ENCODE measurements at regions not wholly inside any gene's neighbourhood (a gene's known extent, or its start where the extent isn't known, plus 50 kb on each side); places are given as distances from the start of the nearest gene placed in this dataset.

DNA sequence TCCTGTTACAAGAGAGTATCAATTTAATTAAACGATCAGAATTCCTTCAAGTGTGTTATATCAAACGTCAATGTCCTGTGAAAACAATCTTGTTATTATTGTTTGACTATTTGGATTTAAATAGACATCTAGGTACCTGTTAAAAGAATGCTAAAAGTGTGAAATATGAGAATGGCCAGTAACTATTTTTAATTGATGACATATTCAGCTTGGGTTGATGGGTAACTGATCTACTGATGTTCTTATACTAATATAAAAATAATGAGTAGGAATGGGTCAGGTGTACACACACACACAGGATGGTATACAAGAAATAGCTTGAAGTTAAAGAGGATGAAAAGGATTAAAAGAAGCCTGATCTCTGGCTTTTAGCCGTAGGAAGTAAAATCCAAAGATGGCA lies 146.0 kb downstream of the SLC38A4 start:
- no peak overlapping the region for H3K4me3 ChIP-seq (replicated peaks in 1 of 2; ENCODE audit: low read depth in 2 of 2, low read length in 2 of 2)
- no peak for DNase-seq (ENCODE audit: low read depth in 2 of 2)
- no peak for TF ChIP-seq CTCF (IDR thresholded peaks at IDR 0.05; ENCODE audit: low read depth, low read length)

DNA sequence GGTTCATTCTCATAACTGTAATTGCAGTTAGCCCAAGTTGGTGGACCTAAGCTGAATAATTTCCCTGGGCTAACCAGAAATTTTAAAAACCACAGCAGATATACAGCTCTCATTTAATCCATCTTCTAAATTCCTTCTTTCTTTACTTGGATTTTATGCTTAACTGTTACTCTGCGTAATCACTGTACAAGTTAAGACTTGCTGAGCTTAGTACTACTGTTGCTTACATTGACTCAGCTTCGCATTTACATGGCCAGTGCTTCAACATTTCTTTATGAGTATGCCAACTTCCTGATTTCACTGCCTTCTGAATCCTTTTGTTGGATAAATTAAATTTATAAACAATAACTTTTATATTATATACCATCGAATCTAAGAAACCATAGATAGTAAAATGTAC lies 147.4 kb downstream of the SLC38A4 start:
- no peak for TF ChIP-seq CTCF (IDR thresholded peaks at IDR 0.05; ENCODE audit: low read depth, low read length)
- DNase-seq (ENCODE audit: low read depth in 2 of 2) = no peak
- H3K4me3 ChIP-seq (replicated peaks in 1 of 2; ENCODE audit: low read depth in 2 of 2, low read length in 2 of 2) = no peak overlapping the region

- DNase-seq (ENCODE audit: low read depth in 2 of 2) = peak; percentile 63 to 73
- peak; percentile 8 for TF ChIP-seq CTCF (IDR thresholded peaks at IDR 0.05; ENCODE audit: low read depth, low read length)
- no peak overlapping the region for H3K4me3 ChIP-seq (replicated peaks in 1 of 2; ENCODE audit: low read depth in 2 of 2, low read length in 2 of 2)
Observed at GRCh38 chr12:46677749-46678148, 148.0 kb downstream of the SLC38A4 start.

DNA sequence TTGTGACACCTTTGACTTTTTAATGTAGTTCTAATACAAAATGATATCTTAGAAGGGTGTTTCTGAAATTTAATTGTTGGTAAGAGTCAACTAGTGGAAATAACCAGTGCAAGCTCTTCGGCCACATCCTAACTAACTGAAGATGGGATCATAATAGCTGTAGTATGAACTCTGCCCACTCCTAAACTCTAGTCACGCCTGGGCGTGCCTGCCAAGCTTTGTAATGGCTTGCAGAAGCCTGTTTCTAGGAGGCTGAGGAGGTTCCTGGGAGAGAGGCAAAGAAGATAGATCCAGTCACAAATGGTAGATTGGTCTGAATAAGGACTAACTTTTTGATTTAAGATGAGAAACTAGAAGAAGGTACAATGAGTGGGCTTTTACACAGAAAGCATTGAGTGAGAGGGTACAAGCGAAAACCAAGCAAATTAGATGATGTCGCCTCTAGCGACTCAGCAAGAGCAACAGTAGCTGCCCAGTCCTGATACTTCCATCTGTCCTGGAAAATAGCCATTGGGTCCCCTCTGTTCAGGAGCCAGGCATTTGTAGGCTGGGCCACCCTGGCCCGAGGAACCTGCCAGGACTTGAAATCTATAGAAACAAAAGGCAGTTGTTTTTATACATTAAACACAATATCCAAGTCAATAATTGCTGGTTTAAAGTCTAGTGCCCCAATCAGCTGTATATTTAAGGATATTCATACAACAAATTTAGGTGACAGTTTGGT lies 148.8 kb downstream of the SLC38A4 start:
- no peak for TF ChIP-seq CTCF (IDR thresholded peaks at IDR 0.05; ENCODE audit: low read depth, low read length)
- no peak overlapping the region for H3K4me3 ChIP-seq (replicated peaks in 1 of 2; ENCODE audit: low read depth in 2 of 2, low read length in 2 of 2)
- DNase-seq (ENCODE audit: low read depth in 2 of 2) = no peak

DNA sequence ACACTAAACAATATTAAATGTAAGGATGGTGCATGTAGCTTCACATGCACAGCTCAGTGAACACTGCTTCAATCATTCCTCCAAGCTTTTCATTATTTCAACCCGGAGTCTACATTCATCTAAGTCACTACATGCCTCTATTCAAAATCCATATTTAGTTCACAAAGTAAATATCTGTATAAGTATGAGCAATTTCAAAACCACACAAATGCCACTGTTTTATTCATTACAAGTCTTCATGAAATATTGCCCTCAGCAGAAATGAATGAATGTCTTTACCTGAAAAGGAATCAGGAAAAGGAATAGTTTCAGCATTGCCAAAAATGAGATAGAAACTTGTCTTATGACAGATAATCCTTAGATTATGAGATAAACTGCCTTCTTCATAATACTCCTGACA lies 149.4 kb downstream of the SLC38A4 start:
- no peak for TF ChIP-seq CTCF (IDR thresholded peaks at IDR 0.05; ENCODE audit: low read depth, low read length)
- no peak for DNase-seq (ENCODE audit: low read depth in 2 of 2)
- no peak overlapping the region for H3K4me3 ChIP-seq (replicated peaks in 1 of 2; ENCODE audit: low read depth in 2 of 2, low read length in 2 of 2)

GRCh38 chr12:46675736-46676135 lies 150.1 kb downstream of the SLC38A4 start:
- TF ChIP-seq CTCF (IDR thresholded peaks at IDR 0.05; ENCODE audit: low read depth, low read length) = peak; percentile 61
- peak; percentile 59 to 74 for DNase-seq (ENCODE audit: low read depth in 2 of 2)
- no peak overlapping the region for H3K4me3 ChIP-seq (replicated peaks in 1 of 2; ENCODE audit: low read depth in 2 of 2, low read length in 2 of 2)

GRCh38 chr12:46674800-46675199 lies 151.0 kb downstream of the SLC38A4 start:
- H3K4me3 ChIP-seq (replicated peaks in 1 of 2; ENCODE audit: low read depth in 2 of 2, low read length in 2 of 2) = no peak overlapping the region
- TF ChIP-seq CTCF (IDR thresholded peaks at IDR 0.05; ENCODE audit: low read depth, low read length) = no peak
- DNase-seq (ENCODE audit: low read depth in 2 of 2) = peak in 1 of 2 donors; percentile 38

Data from cardiac fibroblast (primary cell).